ENCODE measurements at regions not wholly inside any gene's neighbourhood (a gene's known extent, or its start where the extent isn't known, plus 50 kb on each side); places are given as distances from the start of the nearest gene placed in this dataset.

DNA sequence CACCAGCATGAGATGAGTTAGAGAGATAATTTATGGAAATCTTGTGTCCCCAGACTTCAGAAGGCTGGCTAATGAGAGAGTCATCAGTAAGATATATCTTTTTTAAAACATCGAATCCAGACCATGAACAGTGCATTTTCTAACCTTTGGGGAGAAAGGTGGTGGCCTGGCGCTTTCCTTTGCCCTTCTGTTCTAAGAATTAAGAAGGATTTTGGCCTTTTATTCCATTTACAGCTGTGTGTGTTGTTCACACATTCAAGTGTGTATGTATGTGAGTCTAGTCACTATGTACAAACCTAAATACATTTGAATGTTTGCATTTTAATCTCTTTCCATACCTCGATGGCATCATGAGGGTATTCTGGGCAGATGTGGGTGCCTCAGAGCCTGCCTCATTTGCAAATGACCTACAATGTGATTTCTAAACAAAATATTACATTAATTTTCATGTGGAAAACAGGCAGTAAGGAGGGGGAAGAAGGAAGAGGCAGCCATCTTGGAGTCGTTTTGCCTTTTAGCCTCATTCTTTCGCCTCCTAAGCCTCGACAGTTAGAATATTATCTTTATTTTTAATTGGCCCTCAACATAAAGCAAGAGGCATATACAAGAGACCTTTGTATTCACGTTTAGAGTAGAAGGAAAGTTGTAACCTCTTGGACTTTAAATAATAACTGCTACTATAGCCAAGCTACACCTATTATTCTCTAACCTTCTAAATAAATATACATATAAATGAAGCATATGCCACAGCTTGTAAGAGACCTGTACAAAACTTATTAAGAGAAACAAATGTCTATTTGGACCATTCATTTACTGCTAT is 125.3 kb upstream of the TMEM161B start:
- TF ChIP-seq CTCF (conservative IDR thresholded peaks at IDR 0.05 in 1 of 2, IDR thresholded peaks at IDR 0.05 in 1 of 2; ENCODE audit: low read depth in 1 of 2, low read length in 2 of 2) (no peak), EZH2 (IDR thresholded peaks at IDR 0.05; ENCODE audit: low read length, missing control alignments) (no peak)

All from fibroblast of lung (primary cell).